B cell (primary cell): ENCODE measurements at regions not wholly inside any gene's neighbourhood (a gene's known extent, or its start where the extent isn't known, plus 50 kb on each side); places are given as distances from the start of the nearest gene placed in this dataset.

Experiments used
- ATAC-seq: fragments of 200-7000 bp; cut with Tn5 transposase; one replicate; pipeline ENCODE4 v1.10.0; 2021; ENCODE audit warnings: low read depth, mild to moderate bottlenecking, moderate number of reproducible peaks, moderate library complexity
- CTCF ChIA-PET: fragments of 350-600 bp; sonication (Branson Sonifier 250); formaldehyde crosslinking; loops from one replicate; lab custom pipeline; 2021; ENCODE audit warnings: antibody characterized with exemption, inconsistent platforms; lab: Charles Lee
- POLR2A ChIA-PET: fragments of 350-600 bp; sonication (Branson Sonifier 250); formaldehyde crosslinking; loops from one replicate; lab custom pipeline; 2021; ENCODE audit warnings: antibody characterized with exemption; lab: Charles Lee
- DNase-seq: peaks from one replicate; pipeline ENCODE4 v3.0.0; 2013
- H2AFZ ChIP-seq: 2 replicates; pipeline ENCODE4 v1.6.1; 2012; ENCODE audit warnings: mild to moderate bottlenecking, low read depth, low read length; ENCODE audit not compliant: insufficient read depth, poor library complexity, severe bottlenecking
- H3K27ac ChIP-seq, 2 donors: 1 replicate in 1 of 2; 2 replicates in 1 of 2; pipeline ENCODE4 v1.5.1; 2012 to 2013; ENCODE audit warnings: low read length in 2 of 2, mild to moderate bottlenecking in 2 of 2, moderate library complexity in 1 of 2
- H3K27me3 ChIP-seq, 4 experiments: fragments of 200-600 bp in 1 of 4; sonication (generic) in 1 of 4; replicated peaks in 1 of 4; 1 replicate in 2 of 4; 2 replicates in 2 of 4; pipeline versions ENCODE4 v1.6.1 to v1.7.0; 2013 to 2016; ENCODE audit warnings: low read length in 3 of 4, mild to moderate bottlenecking in 2 of 4, mixed read lengths in 1 of 4, moderate library complexity in 1 of 4; ENCODE audit not compliant: insufficient read depth in 4 of 4, control insufficient read depth in 3 of 4; ENCODE audit errors: control extremely low read depth in 1 of 4
- H3K36me3 ChIP-seq, 2 experiments: replicated peaks in 1 of 2; 1 replicate in 1 of 2; 2 replicates in 1 of 2; pipeline versions ENCODE4 v1.6.1 to v1.7.1; 2013; ENCODE audit warnings: low read length in 1 of 2; ENCODE audit not compliant: insufficient read depth in 2 of 2, control insufficient read depth in 1 of 2; ENCODE audit errors: control extremely low read depth in 1 of 2, extremely low read depth in 1 of 2
- H3K4me1 ChIP-seq, 2 donors: fragments of 200-600 bp in 1 of 2; sonication (generic) in 1 of 2; 1 replicate in 1 of 2; 2 replicates in 1 of 2; pipeline versions ENCODE4 v1.5.1 to v1.6.1; 2013 to 2017; ENCODE audit warnings: low read length in 2 of 2; ENCODE audit not compliant: control insufficient read depth in 2 of 2, insufficient read depth in 2 of 2
- H3K4me2 ChIP-seq: replicated peaks from 2 replicates; pipeline ENCODE3; 2012; ENCODE audit warnings: mild to moderate bottlenecking, low read depth, low read length; ENCODE audit not compliant: poor library complexity, severe bottlenecking
- H3K4me3 ChIP-seq, 5 experiments: fragments of 200-600 bp in 1 of 5; sonication (generic) in 1 of 5; 1 replicate in 3 of 5; 2 replicates in 2 of 5; pipeline versions ENCODE4 v1.5.1 to v1.7.0; 2011 to 2016; ENCODE audit warnings: low read length in 4 of 5, mild to moderate bottlenecking in 4 of 5, low read depth in 2 of 5, control low read depth in 1 of 5, moderate library complexity in 1 of 5; ENCODE audit not compliant: insufficient read depth in 1 of 5; ENCODE audit errors: control extremely low read depth in 1 of 5, extremely low read depth in 1 of 5
- H3K79me2 ChIP-seq: fragments of 200-600 bp; sonication (generic); one replicate; pipeline ENCODE4 v1.6.0; 2016; ENCODE audit warnings: low read length; ENCODE audit not compliant: control insufficient read depth, insufficient read depth
- H3K9ac ChIP-seq: fragments of 200-600 bp; sonication (generic); 2 replicates; pipeline ENCODE4 v1.6.1; 2017; ENCODE audit warnings: mild to moderate bottlenecking, low read length, moderate library complexity
- H3K9me3 ChIP-seq, 3 donors: one replicate each; pipeline versions ENCODE4 v1.6.1 to v1.7.1; 2013; ENCODE audit warnings: low read length in 2 of 3; ENCODE audit not compliant: control insufficient read depth in 2 of 3, insufficient read depth in 1 of 3; ENCODE audit errors: control extremely low read depth in 1 of 3
- H4K20me1 ChIP-seq: 2 replicates; pipeline ENCODE4 v1.6.0; 2012; ENCODE audit warnings: mild to moderate bottlenecking, low read length; ENCODE audit not compliant: insufficient read depth, control insufficient read depth, poor library complexity, severe bottlenecking
- H3K27ac Mint-ChIP-seq: one replicate; pipeline ENCODE4 v1.8.0; 2021; ENCODE audit warnings: mixed read lengths
- H3K27me3 Mint-ChIP-seq: one replicate; pipeline ENCODE4 v1.8.0; 2021; ENCODE audit warnings: mixed read lengths
- H3K4me1 Mint-ChIP-seq: one replicate; pipeline ENCODE4 v1.8.0; 2021; ENCODE audit warnings: mixed read lengths
- H3K4me3 Mint-ChIP-seq: one replicate; pipeline ENCODE4 v1.8.0; 2021; ENCODE audit warnings: mixed read lengths
- H3K9me3 Mint-ChIP-seq: one replicate; pipeline ENCODE4 v1.8.0; 2022; ENCODE audit warnings: mixed read lengths; ENCODE audit not compliant: insufficient read depth
- CTCF ChIP-seq: fragments of 200-600 bp; IDR thresholded peaks from one replicate; pipeline ENCODE4 v1.8.0; 2022; ENCODE audit warnings: antibody characterized with exemption, mild to moderate bottlenecking
- EZH2 ChIP-seq: IDR thresholded peaks from 2 replicates; pipeline ENCODE4 v1.6.1; 2012; ENCODE audit warnings: borderline replicate concordance, low read depth, mild to moderate bottlenecking, moderate library complexity, low read length; ENCODE audit not compliant: insufficient read depth, poor library complexity, severe bottlenecking
- WGBS: methylation state at CpG from one replicate; pipeline ENCODE4 v1.1.5; 2013; ENCODE audit warnings: missing lambda C conversion rate; ENCODE audit not compliant: insufficient coverage; 5-methylcytosine and 5-hydroxymethylcytosine counted together
- intact Hi-C: fragments of 100-400 bp; cut with micrococcal nuclease; formaldehyde crosslinking; loops from one replicate; pipeline ENCODE4 v1.10.0; 2022

GRCh38 chr5:12648558-12648957, 744.3 kb upstream of the CTNND2 start:
- H3K9me3 ChIP-seq, result no peaks in the 10 kb centered on the region
- CTCF ChIA-PET, result no interaction called here
- no peak overlapping the region for H3K4me3 Mint-ChIP-seq

DNA sequence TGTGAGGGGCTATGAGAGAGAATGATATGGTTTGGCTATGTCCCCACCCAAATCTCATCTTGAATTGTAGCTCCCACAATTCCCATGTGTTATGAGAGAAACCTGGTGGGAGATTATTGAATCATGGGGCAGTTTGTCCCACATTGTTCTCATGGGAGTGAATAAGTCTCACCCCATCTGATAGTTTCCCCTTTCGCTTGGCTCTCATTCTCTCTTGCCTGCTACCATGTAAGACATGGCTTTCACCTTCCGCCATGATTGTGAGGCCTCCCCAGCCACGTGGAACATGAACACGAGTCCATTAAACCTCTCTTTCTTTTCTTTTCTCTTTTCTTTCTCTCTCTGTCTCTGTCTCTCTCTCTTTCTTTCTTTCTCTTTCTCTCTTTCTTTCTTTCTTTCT, 743.4 kb upstream of the CTNND2 start:
- H3K4me1 Mint-ChIP-seq, result no peaks in the 10 kb centered on the region
- WGBS, result 76% methylated on average over 4 of the region's 4 CpGs
- H3K27ac ChIP-seq, result no peak overlapping the region
- ChIA-PET CTCF (no interaction called here), POLR2A (no interaction called here)
- H3K9ac ChIP-seq, result no peak overlapping the region
- intact Hi-C loops, result no loop called here
- no peak overlapping the region for H2AFZ ChIP-seq
- H3K9me3 ChIP-seq, result no peaks in the 10 kb centered on the region
- H3K4me3 ChIP-seq, result no peak overlapping the region
- no peak for DNase-seq
- H3K27me3 Mint-ChIP-seq, result no peaks in the 10 kb centered on the region
- no peaks in the 10 kb centered on the region for H4K20me1 ChIP-seq
- no peak for ATAC-seq
- H3K4me3 Mint-ChIP-seq, result no peak overlapping the region
- H3K79me2 ChIP-seq, result no peaks in the 10 kb centered on the region
- no peaks in the 10 kb centered on the region for H3K27me3 ChIP-seq
- no peak overlapping the region for H3K4me2 ChIP-seq
- no peaks in the 10 kb centered on the region for H3K36me3 ChIP-seq
- H3K9me3 Mint-ChIP-seq, result peaks cover 3% of the 10 kb centered on the region
- no peaks in the 10 kb centered on the region for H3K4me1 ChIP-seq
- no peak overlapping the region for H3K27ac Mint-ChIP-seq
- no peak for TF ChIP-seq EZH2

More at GRCh38 chr5:12648558-12648957, 744.3 kb upstream of the CTNND2 start:
- Histone ChIP-seq H3K4me1 (no peaks in the 10 kb centered on the region), H3K9ac (no peak overlapping the region), H3K4me3 (no peak overlapping the region), H3K27ac (no peak overlapping the region), H3K27me3 (no peaks in the 10 kb centered on the region), H3K36me3 (no peaks in the 10 kb centered on the region), H2AFZ (no peak overlapping the region), H3K4me2 (no peak overlapping the region), H3K79me2 (no peaks in the 10 kb centered on the region), H4K20me1 (no peaks in the 10 kb centered on the region)
- no peak for ATAC-seq
- intact Hi-C loops, result no loop called here
- WGBS, result 50% methylated on average over 1 of the region's 1 CpG
- Mint-ChIP-seq H3K27ac (no peak overlapping the region), H3K27me3 (no peaks in the 10 kb centered on the region), H3K9me3 (peaks cover 3% of the 10 kb centered on the region), H3K4me1 (no peaks in the 10 kb centered on the region)
- DNase-seq, result no peak
- POLR2A ChIA-PET, result no interaction called here
- TF ChIP-seq EZH2 (no peak), CTCF (no peak)
